Occipital lobe (tissue), 1 donor: ENCODE measurements at regions not wholly inside any gene's neighbourhood (a gene's known extent, or its start where the extent isn't known, plus 50 kb on each side); places are given as distances from the start of the nearest gene placed in this dataset.
"Not testable (repeated sequence)": the region's sequence is repeated elsewhere in the genome, so short reads cannot be mapped to it uniquely, and the experiment has no call there.

Experiments
- DNase-seq: peaks from one replicate; lab custom pipeline; 2025; lab: John Stamatoyannopoulos, UW

DNA sequence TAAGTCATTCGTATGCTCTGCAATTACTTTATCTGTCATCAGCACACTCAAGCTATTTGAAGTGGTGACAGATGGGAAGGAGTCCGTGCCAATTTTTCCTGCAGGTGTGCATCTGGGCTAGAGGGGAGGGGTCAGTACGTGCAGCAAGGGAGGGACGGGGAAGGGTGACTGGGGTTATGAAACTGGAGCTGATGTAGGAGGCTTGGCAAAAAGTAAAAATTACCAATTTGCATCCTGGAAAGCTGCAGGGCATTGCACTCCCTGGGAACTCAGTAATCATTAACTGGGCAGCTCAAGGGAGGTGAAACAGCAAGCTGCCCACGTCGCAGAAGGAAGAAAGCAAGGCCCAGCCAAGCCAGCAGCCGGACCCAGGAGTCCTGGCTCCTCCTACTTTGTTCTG lies 87.1 kb upstream of the TMEM45B start:
- no peak for DNase-seq

DNA sequence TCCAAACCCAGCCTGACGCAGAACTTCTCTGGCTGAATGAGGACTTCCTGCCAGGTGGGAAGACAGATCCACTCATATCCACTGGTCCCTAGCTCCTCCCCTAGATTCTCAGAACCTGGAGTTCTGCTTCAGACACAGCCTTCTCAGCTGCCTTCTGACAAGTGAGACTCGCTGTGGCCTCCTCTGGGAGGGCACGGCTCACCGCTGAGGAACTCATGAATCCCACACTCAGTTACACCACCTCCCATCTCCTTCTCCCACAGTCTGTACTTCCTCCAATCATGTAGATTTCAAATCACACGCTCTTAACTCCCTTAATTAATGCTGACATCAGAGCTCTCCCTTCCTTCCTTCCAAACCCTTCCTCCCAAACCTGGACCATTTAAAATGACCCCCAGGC lies 86.4 kb upstream of the TMEM45B start:
- DNase-seq: no peak

DNA sequence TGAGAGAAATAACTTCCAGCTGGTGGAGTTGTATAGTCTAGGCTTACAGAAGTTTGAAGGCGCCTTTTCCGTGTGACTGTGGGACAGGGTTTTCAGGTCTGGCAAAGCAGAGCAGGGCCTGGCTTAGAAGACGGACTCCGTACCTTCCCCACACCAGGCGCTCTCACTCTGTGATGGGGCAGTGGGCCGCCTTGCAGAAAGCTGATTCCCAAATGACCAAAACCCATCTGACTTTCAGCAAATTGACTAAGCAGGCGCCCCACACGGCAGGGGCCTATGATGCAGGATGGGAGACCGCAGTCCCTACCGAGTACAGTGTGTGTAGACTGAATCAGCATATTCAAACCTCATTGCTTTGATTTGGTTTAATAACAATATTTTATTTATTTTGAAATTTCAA lies 85.8 kb upstream of the TMEM45B start:
- DNase-seq: no peak

DNA sequence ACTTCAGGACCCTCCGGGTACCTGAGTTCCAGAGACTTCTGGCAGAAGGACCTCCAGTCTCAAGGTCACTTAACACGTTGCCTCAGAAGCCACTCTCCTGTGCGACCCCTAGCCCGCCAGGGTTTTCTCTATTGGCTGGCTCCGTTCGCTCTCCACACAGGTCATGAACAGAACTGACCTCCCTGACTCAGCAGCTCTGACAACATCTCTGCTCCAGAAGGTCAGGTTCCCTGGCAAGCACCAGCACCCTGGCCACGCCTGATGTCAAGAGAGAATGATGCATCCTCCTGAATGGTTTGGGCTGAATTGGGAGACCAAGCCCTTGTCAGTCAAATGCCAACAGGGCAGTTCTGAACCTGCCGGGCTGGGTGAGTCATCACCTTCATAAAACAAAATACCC lies 84.3 kb upstream of the TMEM45B start:
- no peak for DNase-seq

DNA sequence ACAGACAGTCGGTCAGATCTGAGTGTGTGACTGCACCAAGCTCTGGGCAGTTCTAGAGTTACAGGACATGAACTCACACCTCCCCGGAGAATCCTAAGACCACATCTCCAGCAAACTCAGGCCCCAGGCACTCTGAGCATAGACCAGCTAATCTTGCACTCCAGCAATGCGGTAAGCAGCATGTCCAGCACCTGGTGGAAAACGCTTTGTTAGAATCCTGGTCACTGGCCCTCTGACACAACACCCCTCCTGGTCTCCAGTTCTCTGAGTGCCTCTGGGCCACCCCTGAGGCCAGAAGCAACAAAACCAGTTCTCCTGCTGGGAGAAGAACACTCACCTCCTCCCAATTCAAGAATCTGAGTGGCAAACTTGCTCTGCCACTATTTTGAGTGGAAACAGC lies 82.7 kb upstream of the TMEM45B start:
- no peak for DNase-seq

DNA sequence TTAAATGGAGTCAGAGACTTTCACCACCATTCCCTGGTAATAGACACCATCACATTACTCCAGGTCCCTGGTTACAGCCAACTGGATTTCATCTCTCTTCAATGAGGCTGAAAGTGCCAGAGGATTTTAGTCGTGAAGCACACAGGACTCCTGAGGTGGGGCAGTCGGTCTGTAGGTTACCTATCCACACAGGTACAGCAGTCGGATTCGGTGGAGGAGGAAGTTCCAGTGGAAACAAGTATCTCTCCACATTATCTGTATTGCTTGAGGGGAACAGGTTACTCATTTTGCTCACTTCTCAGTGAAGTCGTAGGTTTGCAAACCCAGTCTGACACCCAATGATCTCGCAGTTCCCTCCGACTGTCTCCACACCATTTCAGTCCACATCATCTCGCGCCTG lies 82.3 kb upstream of the TMEM45B start:
- DNase-seq: no peak

DNA sequence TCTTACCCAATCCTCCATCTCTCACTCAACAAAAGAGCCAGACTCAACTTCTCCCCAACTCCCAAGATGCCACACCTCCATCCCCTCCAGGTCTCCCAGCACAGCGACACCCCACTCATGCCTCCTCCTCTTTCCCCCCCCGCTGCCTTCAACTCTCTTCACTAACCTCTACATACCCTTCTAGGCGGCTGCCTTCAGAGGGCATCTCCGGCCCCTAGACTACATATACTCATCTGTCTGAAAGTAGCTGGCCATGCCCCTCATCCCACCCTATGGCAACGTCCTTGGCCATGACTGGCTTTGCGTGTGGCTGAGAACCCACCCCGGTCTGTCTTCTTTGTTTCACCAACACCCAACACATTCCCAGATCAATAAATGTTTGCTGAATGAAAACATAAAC lies 81.7 kb upstream of the TMEM45B start:
- DNase-seq: no peak

DNA sequence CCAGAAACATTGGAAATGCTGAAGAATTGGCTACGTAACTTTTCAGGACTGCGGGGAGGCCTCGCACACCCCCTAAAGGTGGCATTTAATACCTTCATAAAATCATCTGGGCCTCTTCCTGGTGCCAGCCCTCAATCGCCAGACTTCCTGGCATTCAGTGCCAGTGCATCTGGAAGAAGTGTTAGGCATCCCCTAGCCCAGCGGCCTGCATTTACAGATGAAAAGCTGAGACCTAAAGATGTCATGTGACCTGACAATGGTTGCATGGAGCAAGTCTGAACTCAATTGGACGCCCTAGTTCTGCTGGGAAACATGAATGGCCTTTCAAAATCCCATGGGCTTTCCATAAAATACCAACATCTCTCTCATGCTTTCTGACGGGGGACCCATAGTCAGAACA lies 81.0 kb upstream of the TMEM45B start:
- no peak for DNase-seq

DNA sequence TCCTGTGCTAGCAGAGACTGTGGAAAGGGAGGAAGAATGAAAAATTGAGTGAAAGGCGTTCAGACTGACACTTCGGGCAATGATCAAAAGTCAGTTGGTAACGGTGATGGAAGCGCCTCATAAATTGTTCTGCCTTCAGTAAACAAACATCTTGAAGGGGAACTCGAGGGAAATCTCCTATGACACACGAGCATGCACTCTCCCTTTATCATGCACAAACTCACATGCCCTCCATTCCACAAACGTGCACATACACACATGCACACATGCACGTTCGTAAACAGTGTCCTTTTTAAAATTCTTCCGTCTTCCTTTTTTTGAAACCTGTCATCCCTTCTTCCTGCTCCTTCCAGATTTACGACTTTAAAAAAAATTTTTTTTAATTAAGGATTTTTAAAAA lies 77.8 kb upstream of the TMEM45B start:
- DNase-seq: no peak

DNA sequence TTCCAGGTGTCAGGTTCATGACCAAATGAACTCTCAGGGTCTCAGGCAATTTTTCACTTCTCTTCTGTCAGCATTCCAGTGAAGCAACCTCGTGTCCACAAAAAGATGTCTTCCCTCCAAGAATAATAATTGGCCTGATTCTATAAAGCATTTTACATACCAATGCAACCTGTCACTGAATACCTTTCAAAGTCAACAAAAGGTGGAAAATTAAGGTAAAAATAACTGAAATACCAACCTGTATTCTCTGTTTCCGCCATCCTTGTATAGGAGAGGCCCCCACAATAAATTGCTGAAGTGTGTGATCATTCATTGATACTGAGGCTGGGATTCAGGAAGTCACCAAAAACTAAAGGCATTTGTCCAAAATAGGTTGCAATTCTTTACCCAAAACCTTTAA lies 77.4 kb upstream of the TMEM45B start:
- no peak for DNase-seq

DNA sequence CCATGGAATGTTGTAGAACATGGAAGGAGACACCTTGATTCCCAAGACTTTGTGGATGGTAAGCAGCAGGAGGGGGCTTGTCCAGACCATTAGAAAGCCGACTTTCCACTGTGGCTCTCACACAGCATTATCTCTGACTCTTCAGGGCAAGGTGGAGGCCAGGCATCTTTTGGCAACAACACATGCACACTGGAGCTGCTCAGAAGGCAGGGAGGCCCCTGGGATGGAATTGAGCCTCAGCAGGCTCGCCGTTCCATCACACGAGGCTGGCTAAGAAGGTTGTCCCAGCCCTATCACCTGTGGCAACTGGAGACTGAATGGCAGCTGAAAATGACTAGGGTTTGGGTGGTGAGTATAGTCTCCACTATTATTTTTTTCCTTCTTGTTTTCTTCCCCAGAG lies 76.3 kb upstream of the TMEM45B start:
- DNase-seq: no peak

DNA sequence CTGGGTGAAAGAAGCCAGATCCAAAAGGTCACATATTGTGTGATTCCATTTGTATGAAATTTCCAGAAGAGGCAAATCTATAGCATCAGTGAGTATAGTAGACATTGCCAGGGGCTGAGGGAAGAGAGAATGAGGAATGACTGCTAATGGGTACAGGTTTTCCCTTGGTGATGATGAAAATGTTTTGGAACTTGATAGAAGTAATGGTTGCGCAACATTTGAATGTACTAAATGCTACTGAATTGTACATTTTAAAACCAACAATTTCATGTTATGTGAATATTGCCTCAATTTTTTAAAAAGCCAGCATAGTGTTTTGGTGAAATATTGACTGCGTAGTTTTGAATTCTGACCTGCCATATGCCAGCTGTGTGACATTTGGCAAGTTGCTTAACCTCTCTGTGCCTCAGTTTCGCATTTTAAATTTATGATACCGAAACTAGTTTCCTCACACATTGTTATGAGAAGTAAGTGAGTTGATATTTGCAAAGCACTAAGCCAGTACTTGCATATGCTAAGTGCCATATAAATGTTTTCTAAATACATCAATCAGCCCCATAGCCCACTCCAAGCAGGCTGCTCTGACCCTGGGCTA lies 75.4 kb upstream of the TMEM45B start:
- DNase-seq: no peak

DNA sequence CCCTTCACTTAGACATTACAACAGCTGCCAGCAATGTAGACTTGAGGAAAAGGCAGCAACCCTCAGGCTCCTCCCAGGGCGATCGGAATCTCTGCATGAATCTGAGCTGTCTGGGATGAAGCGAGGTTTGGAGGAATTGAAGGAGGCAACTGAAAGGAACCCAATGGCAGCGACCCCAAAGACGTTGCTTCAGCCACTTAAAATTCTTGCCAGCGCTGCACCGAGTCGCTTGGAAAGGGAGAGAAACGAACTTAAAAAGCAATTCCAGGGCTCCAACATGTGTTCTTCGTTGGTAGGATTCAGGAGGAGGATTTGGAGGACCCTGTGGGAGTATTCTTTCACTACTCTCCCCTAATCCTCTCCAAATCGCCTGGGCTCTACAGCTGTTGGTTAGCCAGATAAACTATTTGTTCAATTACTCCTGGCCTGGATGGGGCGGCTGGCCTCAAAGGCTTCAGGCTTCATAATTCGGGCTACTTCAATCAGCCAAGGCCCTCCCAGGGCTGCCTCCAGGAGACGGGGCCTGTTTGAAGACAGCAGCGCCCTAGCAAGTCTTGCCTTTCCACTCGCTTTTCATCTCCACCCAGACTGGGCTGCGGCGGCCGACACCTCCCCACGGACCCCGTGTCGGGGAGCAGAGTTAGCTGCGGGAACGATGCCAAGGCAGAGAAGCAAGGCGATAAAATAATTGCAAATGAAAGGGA lies 72.4 kb upstream of the TMEM45B start:
- DNase-seq: no peak

DNA sequence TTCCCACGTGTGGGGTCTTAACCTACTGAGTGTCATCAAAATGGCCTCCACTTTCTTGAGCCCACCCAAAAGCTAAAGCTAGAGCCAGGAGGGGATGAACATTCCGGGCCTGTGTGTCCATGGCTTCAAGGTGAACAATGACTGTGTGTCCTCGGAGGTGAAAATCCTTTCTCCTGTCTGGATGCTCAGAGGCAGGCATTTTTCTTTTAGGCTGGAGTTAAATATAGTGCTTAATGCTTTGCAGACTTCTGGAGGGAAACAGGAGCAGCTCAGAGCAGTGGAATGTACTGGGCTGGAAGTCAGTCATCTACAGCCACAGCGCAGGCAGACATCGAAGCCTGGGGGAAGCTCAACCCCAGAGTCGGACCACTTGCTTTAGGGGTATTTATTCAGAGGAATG lies 68.6 kb upstream of the TMEM45B start:
- DNase-seq: no peak

DNA sequence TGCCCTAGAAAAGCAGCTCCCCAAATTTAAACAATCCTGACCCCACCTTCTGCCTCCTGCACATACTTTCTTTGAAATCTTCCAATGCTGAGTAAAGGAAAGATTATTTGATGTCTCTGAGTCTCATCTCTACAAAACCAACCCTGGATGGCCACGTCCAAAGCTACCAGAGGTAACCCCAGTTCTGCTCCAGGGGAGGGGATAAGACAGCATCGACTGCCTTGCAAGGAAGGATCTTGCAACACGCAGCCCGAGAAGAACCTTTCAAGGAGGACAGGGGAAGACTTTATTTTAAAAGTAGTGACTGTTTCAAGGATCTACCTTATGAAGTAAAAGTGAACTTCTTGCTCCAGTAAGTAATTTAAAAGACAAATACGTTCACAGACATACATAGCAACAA lies 66.5 kb upstream of the TMEM45B start:
- no peak for DNase-seq

DNA sequence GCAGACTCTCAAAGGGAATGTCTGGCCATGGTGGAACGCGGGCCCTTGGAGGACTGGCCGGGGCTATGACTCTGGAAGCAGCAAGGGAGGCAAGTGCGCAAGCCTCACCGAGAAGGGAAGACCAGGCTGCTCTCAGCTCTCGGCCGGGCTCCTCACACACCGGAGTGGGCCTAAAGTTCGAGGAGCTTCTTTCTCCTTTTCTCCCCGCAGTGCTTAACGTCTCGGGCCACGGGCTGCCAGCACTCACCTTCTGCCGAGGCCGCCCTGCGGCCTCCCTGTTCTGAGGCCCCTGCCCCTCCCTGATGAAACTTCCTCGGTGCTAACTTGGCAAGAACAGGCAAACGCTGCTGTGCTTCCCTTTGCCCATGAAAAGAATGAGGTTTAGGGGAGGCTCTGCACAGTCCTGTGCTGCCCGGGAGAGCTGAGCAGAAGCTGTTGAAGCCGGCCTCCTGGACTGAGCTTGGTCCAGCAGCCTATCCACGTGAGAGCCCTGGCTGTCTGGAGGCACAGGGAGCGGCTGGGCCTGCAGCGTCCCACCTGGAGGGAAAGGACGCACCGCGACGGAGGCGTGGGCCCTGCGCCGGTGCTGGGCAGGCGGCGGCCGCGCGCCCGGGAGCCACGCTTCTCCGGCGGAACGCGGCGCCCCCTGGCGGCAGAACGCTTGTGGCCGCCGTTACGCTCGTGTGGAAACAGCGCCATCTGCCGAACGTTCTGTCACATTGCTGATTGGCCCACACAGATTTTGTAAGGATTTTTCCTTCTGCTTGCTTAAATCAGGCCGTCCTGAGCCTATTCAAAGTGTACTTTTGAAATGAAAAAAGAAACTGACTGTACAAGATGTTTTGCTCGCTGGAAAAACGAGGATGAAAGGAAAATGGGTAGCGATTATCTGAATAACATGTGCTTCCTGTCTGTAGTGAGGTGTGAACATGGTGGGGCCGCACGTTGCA lies 65.0 kb upstream of the TMEM45B start:
- peak; percentile 43 for DNase-seq

DNA sequence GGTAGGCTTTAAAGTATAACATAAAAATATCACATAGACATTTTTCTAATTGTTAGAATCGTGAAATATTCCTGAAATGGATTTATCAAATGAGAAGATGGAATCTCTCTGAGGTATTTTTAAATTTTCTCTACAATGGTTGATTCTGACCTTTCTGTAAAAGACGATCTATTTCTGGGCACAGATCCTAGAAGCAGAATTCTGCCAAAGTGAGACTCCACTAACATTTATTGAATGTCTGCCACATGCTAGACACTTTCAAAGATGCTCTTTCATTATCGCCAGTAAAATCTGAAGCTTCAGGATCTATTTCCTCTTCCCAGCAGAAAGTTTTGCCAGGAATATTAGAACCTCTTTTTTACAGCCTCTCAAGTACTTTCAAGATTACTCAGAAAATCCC lies 64.1 kb upstream of the TMEM45B start:
- no peak for DNase-seq

DNA sequence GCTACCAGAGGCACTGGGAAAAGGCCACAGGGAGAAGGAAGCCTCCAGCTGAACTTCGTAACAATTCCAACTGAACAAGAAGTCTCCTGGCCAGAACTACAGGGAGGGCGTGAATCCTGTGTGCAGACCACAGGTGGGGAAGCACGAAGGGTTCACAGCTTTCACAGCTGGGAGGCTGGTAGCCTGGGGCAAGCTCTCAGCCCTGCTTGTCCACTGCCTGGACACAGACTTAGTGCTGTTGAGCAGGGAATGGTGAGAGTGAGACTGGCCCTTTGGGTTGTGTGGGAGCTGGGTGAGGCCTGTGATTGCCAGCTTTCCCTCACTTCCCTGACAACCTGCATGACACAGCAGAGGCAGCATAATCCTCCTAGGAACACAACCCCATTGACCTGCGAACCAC lies 52.1 kb upstream of the TMEM45B start:
- not testable (repeated sequence) for DNase-seq

DNA sequence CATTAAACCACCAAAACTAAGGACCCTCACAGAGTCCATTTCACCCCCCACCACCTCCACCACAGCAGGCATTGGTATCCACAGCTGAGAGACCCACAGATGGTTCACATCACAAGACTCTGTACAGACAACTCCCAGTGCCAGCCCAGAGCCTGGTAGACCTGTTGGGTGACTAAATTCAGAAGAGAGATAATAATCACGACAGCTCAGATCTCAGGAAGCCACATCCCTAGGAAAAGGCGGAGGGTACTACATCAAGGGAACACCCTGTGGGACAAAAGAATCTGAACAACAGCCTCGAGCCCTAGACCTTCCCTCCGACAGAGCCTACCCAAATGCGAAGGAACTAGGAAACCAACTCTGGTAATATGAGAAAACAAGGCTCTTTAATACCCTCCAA lies 51.4 kb upstream of the TMEM45B start:
- not testable (repeated sequence) for DNase-seq
